Retinal pigment epithelial cell (primary cell): ENCODE measurements at regions not wholly inside any gene's neighbourhood (a gene's known extent, or its start where the extent isn't known, plus 50 kb on each side); places are given as distances from the start of the nearest gene placed in this dataset.

Source experiments
- DNase-seq: peaks from one replicate; pipeline ENCODE4 v3.0.0-alpha.2; 2010; ENCODE audit warnings: low read depth
- H3K4me3 ChIP-seq: 2 replicates; pipeline ENCODE4 v1.5.1; 2011; ENCODE audit warnings: mild to moderate bottlenecking, low read length, control low read depth, moderate library complexity
- CTCF ChIP-seq: conservative IDR thresholded peaks from 2 replicates; pipeline ENCODE4 v1.5.1; 2011; ENCODE audit warnings: low read depth, low read length, control low read depth, inconsistent platforms

- no peak for DNase-seq
Observed at GRCh38 chr18:61756244-61756643, 136.6 kb downstream of the RNF152 start.

GRCh38 chr18:61755555-61755954 is 137.3 kb downstream of the RNF152 start:
- DNase-seq = no peak
- H3K4me3 ChIP-seq = no peak overlapping the region
- TF ChIP-seq CTCF = no peak

More at GRCh38 chr18:61756244-61756643, 136.6 kb downstream of the RNF152 start:
- no peak for TF ChIP-seq CTCF
- no peak overlapping the region for H3K4me3 ChIP-seq

- H3K4me3 ChIP-seq = no peak overlapping the region
- no peak for TF ChIP-seq CTCF
- DNase-seq = no peak
Observed at GRCh38 chr18:61754039-61754583, 138.7 kb downstream of the RNF152 start.

GRCh38 chr18:61753373-61753772 is 139.4 kb downstream of the RNF152 start:
- TF ChIP-seq CTCF = no peak
- H3K4me3 ChIP-seq = no peak overlapping the region
- no peak for DNase-seq

- no peak for TF ChIP-seq CTCF
Observed at GRCh38 chr18:61752973-61753372, 139.8 kb downstream of the RNF152 start.

GRCh38 chr18:61750840-61751668 is 141.8 kb downstream of the RNF152 start:
- no peak for DNase-seq
- no peak overlapping the region for H3K4me3 ChIP-seq
- TF ChIP-seq CTCF = no peak

More at GRCh38 chr18:61752973-61753372, 139.8 kb downstream of the RNF152 start:
- no peak overlapping the region for H3K4me3 ChIP-seq
- no peak for DNase-seq

- no peak for DNase-seq
- H3K4me3 ChIP-seq = no peak overlapping the region
- no peak for TF ChIP-seq CTCF
Observed at GRCh38 chr18:61749546-61749945, 143.3 kb downstream of the RNF152 start.
